ENCODE measurements at regions not wholly inside any gene's neighbourhood (a gene's known extent, or its start where the extent isn't known, plus 50 kb on each side); places are given as distances from the start of the nearest gene placed in this dataset.

DNA sequence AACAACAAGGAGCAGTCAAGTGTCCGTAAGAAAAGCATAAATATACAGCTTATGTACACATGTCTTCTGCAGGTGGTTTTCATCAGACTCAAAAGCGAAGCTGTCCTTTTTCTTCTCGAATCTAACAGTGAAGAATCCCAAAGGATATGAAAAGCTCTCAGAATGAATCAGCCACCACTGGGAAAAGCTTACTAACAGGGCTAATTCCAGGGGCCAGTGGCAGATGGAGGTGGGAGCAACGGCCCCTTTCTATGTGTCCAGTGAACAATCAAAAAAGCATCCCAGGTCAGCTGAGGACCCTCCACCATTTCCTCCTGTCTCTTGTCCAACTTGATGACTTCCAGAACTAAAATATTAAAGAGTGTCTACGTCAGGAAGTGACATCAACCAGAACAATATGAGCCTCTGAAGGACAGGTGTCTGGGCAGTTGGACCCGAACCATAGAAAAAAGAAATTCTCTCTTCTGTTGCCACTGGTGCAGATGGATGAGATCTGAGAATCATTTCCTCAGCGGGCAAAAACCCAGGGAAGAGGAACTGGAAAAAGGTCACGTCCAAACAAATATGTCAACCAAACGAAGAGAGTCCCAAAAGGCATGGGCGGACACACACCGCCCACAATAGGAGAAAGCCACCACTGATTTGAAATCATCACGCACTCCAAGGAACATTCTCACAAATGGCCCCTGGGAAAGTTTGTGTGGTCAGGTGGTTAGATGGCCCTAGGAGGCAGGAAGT is 70.4 kb upstream of the TIAM1 start:
- no peak for TF ChIP-seq EZH2 (IDR thresholded peaks at IDR 0.05; ENCODE audit: borderline replicate concordance, low read depth, low read length, severe bottlenecking)
- no peak for TF ChIP-seq POLR2A (IDR thresholded peaks at IDR 0.05; ENCODE audit: low read depth, low read length)
- TF ChIP-seq POLR2AphosphoS5 (IDR thresholded peaks at IDR 0.05; ENCODE audit: insufficient read depth, low read depth, low read length), result no peak
